NOMO-1 treated with DMSO at 0.1 percent for 48 hours (cell line): ENCODE measurements at regions not wholly inside any gene's neighbourhood (a gene's known extent, or its start where the extent isn't known, plus 50 kb on each side); places are given as distances from the start of the nearest gene placed in this dataset.

Source experiments
- DNase-seq: peaks from one replicate; lab custom pipeline; 2025; ENCODE audit not compliant: unreplicated experiment; lab: John Stamatoyannopoulos, UW

DNA sequence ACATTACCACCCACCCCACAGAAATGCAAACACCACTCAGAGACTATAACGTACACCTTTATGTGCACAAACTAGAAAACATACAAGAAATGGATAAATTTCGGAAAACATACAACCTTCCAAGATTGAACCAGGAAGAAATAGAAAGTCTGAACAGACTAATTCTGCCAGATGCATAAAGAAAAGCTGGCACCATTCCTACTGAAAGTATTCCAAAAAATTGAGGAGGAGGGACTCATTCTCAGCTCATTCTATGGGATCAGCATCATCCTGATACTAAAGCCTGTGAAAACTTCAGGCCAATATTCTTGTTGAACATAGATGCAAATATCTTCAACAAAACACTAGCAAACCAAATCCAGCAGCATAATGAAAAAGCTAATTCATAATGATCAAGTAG, 115.1 kb upstream of the CD180 start:
- DNase-seq: no peak

DNA sequence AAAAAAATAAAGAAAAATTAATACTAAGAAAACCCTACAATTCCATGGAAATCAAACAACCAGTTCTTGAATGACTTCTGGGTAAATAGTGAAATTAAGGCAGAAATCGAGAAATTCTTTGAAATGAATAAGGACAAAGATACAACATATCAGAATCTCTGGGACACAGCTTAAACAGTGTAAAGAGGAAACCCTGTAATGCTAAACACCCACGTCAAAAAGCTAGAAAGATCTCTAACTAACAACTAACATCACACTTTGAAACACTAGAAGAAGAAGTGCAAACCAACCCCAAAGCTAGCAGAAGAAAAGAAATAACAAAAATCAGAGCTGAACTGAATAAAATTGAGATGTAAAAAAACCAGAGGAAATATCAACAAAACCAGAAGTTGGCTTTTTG, 114.6 kb upstream of the CD180 start:
- DNase-seq: no peak

DNA sequence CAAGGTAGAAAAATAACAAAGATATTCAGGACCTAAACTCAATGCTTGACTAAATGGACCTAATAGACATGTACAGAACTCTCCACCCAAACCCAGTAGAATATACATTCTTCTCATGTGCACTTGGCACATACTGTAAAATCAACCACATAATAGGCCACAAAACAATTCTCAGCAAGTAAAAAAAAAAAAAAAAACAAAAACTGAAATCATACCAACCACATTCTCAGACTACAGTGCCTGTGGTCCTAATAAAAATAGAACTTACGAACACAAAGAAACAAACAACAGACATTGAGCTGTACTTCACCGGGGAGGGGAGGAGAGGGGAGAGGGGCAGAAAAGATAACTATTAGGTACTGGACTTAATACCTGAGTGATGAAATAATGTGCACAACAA, 114.1 kb upstream of the CD180 start:
- DNase-seq: no peak

DNA sequence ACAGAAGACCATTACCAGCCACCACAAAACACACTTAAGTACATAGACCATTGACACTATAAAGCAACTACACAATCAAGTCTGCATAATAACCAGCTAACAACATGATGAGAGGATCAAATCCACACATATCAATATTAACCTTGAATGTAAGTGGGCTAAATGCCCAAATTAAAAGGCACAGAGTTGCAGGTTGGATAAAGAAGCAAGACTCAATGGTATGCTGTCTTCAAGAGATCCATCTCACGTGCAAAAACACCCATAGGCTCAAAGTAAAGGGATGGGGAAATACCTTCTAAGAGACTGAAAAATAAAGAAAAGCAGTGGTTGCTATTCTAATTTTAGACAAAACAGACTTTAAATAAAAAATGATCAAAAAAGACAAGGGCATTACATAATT, 113.6 kb upstream of the CD180 start:
- DNase-seq: no peak

DNA sequence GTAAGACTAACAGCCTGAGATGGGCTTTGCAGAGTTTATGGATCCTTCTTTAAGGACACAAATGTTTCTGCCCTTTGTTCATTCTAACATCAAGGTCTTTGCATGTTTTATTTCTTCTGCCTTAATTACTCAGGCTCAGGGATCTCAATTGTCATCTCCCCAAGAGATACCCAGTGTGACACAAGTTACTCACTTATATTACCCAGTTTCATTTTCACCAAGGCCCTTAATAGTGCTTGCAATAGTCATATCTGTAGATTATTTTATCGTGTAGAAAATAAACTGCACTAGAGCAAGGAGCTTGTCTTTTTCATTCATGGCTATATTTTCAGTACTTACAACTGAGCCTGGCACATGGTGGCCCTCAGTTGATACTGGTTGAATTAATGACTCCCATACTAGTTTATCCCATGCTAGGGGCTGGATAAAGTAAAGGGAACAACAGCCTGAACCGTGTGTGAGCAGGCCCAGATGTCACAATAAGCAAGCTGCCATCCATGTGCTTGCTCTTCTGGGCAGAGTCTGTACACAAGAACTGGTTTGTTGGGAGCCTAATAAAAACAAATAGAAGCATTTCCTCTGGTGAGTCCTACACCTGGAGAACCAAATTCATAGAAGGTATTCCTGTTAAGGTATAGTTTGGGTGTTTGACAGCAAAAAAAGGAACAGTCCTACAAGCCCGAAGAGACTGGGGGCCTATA, 112.5 kb upstream of the CD180 start:
- no peak for DNase-seq

DNA sequence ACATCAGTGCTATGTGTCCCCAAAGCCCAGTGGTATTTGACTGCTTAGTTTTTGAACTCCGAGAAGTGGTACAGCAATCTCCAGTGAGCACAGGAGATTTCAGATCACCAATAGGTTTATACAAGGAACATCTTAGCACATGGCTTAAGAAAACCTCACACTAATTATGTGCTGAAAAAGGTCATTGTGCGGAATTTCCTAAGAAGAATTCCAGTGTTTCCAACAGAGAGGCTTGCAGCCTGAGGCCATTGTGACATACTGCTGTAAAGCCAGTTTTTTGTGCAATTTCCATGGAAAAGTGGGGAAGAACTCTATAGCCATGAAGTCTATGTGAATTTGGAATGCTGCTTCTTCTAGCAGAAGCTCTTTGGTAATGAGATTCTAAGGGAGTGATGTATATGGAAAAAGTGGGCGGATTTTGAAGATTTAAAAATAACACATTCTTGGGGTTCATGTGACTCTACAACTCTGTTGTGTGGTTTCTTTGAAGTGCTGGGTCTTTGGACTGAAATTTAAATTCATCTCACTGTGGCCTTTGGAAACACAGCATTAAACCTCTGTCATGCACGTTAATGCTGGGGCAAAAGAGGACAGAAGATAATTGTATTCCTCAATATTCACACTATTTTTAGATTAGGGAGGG, 110.5 kb upstream of the CD180 start:
- no peak for DNase-seq

DNA sequence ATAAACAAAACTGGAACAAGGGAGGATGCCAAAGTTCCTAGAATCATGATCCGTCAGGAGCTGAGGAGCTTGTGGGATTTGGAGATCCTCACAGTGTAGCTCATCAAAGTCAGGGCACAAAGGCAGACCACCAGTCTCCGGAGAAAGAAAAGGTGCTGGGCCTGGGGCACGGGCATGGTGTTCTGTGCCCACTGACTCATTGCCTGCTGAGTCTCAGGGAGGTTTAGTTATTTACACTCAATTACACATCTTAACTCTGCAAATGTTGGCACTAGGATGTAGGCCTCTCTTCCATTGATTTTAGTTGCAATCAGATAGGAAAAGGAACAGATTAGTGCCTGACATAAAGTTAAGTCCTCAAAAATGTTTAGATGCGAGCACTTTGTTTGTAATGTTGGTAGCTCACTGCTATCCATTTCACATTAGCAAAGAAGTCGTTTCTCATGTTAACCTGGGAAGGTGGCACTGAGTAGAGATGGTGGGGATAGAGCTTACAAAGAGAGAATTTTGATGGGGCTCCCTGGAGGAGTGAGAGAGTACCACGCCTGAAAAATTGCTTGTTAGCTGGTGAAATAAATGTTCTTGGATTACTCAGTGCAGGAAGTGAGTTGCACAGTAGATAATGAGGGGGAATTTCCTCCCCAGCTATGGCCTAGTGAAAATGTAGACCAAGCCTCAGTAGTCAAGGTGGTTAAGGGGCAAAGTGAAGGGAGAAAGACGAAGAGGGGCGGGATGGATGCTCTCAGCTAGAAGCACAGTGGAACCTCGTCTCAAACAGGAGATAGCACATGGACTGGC, 109.5 kb upstream of the CD180 start:
- peak; percentile 33 for DNase-seq

DNA sequence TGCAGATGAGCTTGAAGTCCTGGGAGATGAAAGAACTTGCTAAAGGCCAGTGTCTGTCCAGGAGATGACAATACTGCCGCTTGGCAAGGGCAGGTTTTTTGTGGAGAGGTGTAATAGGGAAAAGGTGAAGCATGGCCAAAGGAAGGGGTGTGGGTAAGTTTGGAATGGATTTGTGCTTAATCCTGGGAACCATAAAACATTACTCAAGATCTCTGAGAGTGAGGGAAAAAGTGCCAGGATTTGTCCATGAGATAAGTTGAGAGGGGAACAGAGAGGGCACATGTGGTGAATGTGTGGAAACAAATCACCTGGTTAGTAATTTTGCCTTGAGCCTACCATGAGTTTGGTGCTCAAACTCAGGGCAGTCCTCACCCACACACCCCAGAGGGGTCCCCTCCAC, 108.8 kb upstream of the CD180 start:
- no peak for DNase-seq

DNA sequence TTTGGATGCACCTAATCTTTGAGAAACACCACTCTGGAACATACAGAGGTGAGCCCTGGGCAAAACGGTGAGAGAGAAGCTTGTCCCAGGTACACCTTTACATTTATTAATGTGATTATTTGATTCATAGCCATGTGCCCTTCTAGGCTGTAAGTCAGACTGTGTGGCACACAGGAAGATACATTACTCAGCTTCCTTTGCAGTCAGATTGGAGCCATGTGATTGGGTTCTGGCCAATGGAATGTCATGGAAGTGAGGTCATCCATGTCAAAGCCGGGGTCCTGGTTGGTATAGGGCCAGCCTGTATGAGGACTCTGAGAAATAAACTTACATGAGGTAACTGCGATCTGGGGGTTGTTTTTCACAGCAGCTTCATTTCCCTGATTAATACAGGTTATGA, 106.8 kb upstream of the CD180 start:
- DNase-seq: no peak

DNA sequence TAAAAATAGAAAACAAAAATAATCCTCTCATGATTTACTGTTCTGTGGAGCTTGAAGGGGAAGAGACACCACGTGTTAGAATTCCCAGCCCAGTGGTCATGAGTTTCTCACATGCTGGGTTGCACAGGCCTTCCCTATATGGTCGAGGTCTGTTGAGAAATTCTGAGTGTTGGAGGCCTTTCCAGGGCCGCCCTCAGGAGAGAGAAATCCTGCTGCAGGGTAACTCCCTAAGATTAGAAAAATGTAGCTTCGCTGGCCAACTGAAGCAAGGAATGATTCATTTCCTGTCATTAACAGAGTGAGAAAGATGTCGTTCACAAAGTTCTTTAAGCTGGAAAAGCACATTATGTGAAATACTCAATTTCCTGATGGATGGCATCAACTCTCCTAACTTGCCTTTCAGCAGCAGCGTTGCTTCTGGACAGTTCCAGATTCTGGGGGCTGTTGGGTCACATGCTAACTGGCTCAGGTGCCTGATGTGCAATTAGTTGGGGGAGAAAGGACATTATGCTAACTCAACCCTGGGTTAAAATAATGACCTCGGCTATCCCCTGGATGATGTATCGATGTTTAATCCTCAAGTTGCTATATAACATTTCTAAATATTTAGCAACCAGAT, 104.8 kb upstream of the CD180 start:
- DNase-seq: peak; percentile 57

DNA sequence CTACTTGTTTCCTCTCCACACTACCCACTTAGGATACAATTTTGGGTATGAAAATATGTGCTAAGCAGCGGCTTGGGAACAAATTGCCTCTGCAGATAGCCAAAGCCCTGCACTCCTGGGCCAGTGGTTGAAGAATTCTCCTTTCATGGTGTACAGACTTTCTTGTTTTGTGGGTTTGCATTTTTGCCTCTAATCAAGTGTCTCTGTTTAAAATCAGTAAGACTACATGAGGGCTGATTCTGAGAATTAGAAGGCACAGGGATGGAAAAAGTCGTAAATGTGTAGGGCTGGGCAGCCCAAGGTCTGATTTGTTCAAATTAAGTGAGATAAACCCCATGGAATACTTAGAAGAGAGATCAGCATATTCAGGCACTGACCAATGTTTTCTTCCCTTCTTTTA, 103.7 kb upstream of the CD180 start:
- no peak for DNase-seq

DNA sequence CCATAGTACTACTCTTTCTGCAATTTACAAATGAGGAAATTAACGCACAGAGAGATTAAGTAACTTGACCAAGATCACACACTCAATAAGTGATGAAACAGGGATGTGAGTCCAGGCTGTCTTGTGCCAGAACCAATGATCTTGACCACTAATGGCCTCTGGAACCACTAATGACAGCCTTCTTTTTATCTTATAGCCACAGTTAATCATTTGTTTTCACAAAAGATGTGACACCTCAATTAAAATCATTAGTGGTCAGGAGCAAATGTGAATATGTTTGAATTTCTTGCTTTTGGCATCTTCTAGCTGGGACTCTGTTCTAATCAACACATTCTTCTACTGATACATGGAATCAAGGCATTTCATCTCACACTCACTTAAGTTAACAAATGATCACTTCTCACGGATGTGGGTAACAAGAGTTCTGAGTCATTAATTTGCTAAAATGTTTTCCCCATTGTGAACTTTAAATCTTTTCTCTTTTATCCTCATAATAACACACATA, 102.7 kb upstream of the CD180 start:
- peak; percentile 88 for DNase-seq

DNA sequence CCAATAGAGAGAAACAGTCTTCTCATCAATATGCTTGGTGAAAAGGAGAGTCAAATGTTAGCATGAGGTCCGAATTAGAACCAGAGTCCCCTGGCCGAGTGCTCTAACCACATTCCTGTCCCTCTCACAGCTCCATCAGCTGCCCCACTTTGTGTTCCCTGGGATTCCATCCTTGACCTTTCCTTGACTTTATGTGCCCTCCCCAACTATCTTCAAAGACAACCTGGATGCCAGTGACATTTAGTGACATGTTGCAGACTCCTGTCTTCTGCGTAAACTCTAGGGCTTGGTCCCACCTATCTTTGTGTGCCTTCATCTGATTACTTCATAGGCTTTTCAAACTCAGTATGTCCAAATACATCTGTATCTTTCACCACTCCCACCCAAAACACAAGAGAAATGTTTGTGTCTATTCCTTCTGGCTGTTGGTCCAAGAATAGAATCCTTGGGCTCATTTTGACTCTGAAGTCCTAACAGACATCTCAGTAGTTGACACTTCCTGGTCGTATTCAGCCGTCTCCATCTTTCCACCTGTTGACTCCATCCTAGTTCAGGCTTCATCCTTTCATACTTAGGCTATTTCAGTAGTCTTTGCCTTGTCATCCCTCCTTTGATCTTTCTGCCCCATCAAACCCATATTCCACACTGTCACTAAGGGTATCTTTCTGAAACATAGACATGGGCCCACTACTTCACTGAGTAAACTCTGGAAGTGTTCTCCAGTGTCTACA, 101.4 kb upstream of the CD180 start:
- no peak for DNase-seq

DNA sequence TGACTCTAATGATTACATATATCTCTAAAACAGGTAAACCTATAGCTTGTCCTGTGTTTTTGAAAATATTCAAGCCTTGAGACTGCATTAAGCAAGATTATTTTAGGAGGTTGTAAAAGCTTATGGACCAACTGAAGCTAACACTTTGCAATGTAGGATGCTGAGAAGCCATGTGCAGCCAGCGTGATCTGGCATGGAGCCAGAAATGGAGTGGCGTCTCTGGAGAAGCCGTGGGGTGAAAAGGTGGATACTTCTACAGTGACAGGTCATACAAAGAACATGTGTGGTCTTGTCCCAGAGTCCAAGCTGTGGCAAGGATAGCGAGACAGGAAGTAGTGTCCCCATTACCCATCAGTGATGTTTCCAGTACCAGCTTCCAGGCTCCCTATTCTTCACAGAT, 100.8 kb upstream of the CD180 start:
- no peak for DNase-seq

DNA sequence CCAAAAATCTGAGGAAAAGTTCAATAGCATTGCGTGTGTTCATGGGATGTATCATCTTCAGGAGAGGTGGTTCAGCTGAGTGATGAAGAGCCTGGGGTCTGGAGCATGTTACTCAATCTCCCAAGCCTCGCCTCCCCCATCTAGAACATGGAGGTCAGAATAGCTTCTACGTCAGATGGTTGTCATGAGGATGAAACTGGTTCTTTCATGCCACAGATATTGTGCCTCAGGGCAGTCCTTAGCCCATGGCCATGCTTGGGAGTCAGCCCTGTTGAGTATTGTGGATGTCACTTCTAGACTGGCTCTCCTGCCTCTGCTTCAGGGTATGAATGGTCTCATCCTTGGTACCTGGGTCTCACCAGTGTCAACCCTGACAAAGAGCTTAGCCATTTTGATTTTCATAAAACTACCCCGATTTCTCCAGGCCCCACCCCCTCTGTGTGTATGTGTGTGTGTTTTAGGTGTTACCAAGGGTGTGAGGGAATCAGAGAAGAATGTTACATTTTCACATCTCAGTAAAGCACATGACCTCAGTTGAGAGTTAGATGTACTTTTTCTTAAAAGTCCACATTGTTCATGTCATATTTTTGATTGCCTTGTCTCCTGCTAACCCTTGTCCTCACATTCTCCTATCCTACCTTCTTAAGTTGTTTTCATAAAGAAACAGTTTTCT, 97.8 kb upstream of the CD180 start:
- DNase-seq: no peak

DNA sequence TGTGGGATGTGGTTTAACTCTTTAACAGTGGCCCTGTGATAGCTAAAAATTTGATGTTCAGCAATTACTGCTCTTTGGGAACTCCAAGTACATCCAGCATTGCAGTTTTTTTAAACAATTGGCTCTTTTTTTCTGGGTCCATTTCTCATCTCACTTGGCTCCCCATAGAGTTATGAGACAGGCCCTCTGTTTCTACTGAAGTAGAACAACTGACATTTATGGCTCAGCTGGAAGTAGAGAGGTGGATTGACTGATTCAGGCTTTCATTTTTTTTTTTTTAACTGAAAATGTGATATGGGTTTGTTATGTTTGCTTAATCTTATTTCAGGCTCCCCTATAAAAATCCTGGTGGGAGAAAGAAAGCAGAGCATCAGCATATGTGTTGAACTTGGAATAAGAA, 96.6 kb upstream of the CD180 start:
- DNase-seq: no peak

DNA sequence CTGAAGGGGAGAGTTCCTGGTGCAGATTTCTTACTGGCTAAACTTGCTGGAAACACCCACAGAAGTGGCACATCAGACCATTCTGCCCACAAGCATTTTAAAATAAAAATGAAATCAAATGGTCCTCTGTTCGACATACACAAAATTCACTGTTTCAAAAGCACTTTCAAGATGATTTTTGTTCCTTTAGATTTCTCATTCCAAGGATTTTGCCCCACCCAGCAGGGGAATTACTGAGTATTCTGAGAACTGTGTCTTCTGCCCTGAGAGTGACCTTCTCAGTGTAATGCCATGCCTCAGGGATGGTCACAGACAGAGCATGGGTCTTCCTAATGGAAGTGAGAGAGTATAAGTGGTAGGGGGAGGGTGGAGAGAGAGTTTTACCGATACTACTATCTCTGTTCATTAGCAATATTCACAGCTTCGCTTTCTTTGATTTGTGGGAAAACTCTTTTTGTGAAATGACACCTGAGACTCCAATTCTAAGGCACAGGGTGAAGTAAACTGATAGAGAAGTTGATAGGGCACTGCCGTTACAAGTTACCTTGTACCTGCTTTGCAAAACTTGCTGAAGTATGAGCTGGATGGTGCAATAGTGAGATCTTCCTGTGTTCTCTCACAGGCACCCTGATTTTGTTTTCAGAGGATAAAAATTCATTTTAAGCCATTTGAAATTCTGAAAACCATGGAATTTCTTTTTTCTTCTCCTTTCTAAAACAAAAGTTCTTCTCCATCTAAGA, 95.8 kb upstream of the CD180 start:
- no peak for DNase-seq

DNA sequence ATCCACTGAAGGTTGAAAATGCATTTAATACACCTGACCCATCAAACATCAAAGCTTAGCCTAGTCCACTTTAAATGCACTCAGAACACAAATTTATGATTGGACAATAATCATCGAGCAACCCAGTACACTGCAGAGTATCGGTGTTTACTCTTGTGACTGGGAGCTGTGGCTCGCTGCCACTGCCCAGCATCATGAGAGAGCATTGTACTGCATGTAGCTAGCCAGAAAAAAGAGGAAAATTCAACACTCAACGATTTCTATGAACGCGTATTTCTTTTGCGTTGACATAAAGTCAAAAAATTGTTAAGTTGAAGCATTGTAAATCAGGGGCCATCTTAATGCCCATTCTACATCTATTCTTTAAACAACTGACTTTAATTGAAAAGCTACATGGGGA, 95.1 kb upstream of the CD180 start:
- DNase-seq: no peak

DNA sequence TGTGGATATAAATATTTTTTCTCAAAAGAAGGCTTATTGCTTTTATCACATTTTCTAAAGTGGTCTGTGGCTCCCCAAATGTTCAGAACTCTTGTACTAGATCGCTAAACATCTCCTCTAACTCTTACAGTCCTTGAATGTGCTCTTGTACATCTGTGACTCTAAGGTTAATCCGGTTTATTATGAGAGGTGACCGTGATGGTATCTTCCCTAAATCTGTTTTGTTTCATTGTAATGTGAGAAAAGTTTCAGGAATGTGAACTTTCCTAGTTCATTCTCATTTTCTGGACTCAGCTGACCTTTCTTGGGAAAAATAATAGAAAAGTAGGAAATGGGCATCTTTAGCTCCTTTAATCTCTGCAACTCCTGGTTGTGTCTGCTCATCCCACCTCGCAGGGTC, 94.5 kb upstream of the CD180 start:
- no peak for DNase-seq

DNA sequence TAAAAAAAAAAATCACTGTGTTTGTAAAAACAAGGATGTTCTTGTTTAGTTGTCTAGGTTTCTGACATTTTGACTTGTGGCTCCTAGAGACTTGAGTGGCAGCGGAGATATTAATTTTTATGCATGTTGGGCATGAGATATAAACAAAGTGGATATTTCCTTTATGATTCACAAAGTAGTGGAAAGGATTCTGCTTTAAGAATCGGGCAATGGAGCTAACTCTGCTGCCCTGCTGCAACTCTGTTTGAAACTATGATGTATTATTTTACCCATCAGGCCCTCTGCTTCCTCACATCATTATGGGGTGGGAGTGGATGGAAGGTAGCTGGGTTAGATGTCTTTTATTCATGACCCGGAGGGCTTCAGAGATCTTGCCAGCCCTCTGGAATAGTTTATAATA, 94.1 kb upstream of the CD180 start:
- DNase-seq: no peak
